ENCODE measurements at regions not wholly inside any gene's neighbourhood (a gene's known extent, or its start where the extent isn't known, plus 50 kb on each side); places are given as distances from the start of the nearest gene placed in this dataset.

DNA sequence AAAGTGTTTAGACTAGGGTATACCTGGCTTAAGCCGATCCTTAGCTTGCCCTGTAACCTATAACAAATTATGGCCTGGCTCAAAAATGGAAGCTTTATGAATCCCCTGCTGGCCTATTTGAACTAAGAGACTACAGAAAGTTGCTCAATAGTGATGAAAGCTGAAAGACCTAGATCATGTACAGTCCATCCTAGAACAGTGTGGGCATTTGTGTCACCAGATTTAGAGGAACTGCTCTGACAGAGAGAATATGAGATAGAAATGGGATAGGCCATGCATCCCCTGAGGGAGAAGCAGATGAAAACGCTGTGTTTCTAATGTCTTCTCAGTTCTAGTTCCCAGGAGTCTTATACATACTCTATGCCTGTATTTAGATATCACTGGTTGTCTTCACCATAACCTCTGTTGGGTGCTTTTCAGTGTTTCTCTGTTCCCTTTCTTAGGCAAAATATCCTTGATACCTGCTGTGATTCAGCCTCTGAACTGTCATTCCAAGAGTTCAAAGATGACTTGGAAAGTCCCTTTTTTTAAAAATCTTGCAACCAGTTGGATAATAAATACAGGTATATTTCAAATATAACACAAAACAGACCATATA is 246.9 kb upstream of the SLC39A10 start:
- Histone ChIP-seq H3K4me1 (ENCODE audit: insufficient read depth, low read length, poor library complexity, severe bottlenecking) (no peaks in the 10 kb centered on the region), H3K36me3 (ENCODE audit: insufficient read depth, low read length, poor library complexity, severe bottlenecking) (no peaks in the 10 kb centered on the region), H3K27me3 (replicated peaks; ENCODE audit: insufficient read depth, low read depth, low read length, poor library complexity) (no peaks in the 10 kb centered on the region), H3K9me3 (ENCODE audit: low read depth, low read length, poor library complexity, severe bottlenecking) (no peaks in the 10 kb centered on the region), H3K27ac (ENCODE audit: low read depth, low read length, poor library complexity, severe bottlenecking) (no peak overlapping the region), H3K4me3 (ENCODE audit: low read depth, low read length, poor library complexity, severe bottlenecking) (no peak overlapping the region)
- no peak for DNase-seq (ENCODE audit: low spot score)
- no TSS peak for BruUV-seq (replicated peaks)
- intact Hi-C loops (cut with micrococcal nuclease; ENCODE audit: unreplicated experiment): no loop called here
- POLR2A ChIA-PET (ENCODE audit: low non-redundant PET): no interaction called here
- CTCF ChIA-PET: no interaction called here
- TF ChIP-seq, protein P1, sequence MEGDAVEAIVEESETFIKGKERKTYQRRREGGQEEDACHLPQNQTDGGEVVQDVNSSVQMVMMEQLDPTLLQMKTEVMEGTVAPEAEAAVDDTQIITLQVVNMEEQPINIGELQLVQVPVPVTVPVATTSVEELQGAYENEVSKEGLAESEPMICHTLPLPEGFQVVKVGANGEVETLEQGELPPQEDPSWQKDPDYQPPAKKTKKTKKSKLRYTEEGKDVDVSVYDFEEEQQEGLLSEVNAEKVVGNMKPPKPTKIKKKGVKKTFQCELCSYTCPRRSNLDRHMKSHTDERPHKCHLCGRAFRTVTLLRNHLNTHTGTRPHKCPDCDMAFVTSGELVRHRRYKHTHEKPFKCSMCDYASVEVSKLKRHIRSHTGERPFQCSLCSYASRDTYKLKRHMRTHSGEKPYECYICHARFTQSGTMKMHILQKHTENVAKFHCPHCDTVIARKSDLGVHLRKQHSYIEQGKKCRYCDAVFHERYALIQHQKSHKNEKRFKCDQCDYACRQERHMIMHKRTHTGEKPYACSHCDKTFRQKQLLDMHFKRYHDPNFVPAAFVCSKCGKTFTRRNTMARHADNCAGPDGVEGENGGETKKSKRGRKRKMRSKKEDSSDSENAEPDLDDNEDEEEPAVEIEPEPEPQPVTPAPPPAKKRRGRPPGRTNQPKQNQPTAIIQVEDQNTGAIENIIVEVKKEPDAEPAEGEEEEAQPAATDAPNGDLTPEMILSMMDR (conservative IDR thresholded peaks at IDR 0.05; ENCODE audit: low read depth, low read length): no peak
- TF ChIP-seq EZH2 (IDR thresholded peaks at IDR 0.05; ENCODE audit: borderline replicate concordance, low read depth, low read length, poor library complexity, severe bottlenecking): no peak

DNA sequence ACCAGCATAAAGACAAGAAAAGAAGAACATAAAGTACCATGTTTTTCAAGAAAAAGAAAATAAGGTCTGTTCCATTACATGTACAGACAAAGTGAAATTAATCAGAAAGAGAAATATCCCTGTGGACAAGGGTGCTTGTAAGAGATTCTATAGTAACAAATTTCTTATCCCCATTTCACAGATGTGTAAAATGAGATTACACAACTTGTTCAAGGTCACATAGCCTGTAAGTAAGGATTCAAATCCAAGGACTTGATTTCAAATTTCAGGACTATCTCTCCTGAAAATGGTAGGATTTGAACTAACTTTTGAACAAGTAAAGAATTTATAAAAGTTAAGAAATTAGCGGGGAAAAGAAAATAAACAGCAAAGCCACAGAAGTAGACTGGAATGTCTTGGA is 248.2 kb upstream of the SLC39A10 start:
- BruUV-seq (replicated peaks): no TSS peak
- Histone ChIP-seq H3K27ac (ENCODE audit: low read depth, low read length, poor library complexity, severe bottlenecking) (no peak overlapping the region), H3K9me3 (ENCODE audit: low read depth, low read length, poor library complexity, severe bottlenecking) (no peaks in the 10 kb centered on the region), H3K27me3 (replicated peaks; ENCODE audit: insufficient read depth, low read depth, low read length, poor library complexity) (no peaks in the 10 kb centered on the region), H3K36me3 (ENCODE audit: insufficient read depth, low read length, poor library complexity, severe bottlenecking) (no peaks in the 10 kb centered on the region), H3K4me1 (ENCODE audit: insufficient read depth, low read length, poor library complexity, severe bottlenecking) (no peaks in the 10 kb centered on the region), H3K4me3 (ENCODE audit: low read depth, low read length, poor library complexity, severe bottlenecking) (no peak overlapping the region)
- intact Hi-C loops (cut with micrococcal nuclease; ENCODE audit: unreplicated experiment): loop anchor here (10.0 kb wide), 1 partner anchor 656 kb away; the partner anchor contains the start of gene DNAH7
- DNase-seq (ENCODE audit: low spot score): no peak
- TF ChIP-seq EZH2 (IDR thresholded peaks at IDR 0.05; ENCODE audit: borderline replicate concordance, low read depth, low read length, poor library complexity, severe bottlenecking): no peak
- TF ChIP-seq, protein P1 (conservative IDR thresholded peaks at IDR 0.05; ENCODE audit: low read depth, low read length): no peak
- POLR2A ChIA-PET (ENCODE audit: low non-redundant PET): no interaction called here
- CTCF ChIA-PET: no interaction called here

DNA sequence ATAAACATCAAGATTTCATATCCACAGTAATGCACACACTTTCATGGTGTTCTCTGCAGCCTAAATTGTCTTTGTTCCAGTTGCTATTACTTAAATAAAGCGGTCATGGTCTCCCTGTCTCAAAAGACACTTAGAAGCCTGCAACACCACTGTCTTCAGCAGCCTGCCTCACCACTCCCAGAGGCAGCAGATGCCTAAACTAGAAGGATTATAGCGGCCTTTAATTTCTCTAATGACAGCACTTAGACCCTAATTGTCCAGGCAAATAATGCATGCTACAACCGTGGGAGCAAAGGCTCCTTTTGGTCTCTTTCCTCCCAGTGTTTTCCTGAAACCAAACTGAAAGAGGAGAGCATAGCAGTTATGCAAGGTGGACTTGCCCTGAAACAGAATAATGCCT is 248.8 kb upstream of the SLC39A10 start:
- Histone ChIP-seq H3K9me3 (ENCODE audit: low read depth, low read length, poor library complexity, severe bottlenecking) (no peaks in the 10 kb centered on the region), H3K27ac (ENCODE audit: low read depth, low read length, poor library complexity, severe bottlenecking) (no peak overlapping the region), H3K36me3 (ENCODE audit: insufficient read depth, low read length, poor library complexity, severe bottlenecking) (no peaks in the 10 kb centered on the region), H3K4me1 (ENCODE audit: insufficient read depth, low read length, poor library complexity, severe bottlenecking) (no peaks in the 10 kb centered on the region), H3K4me3 (ENCODE audit: low read depth, low read length, poor library complexity, severe bottlenecking) (no peak overlapping the region), H3K27me3 (replicated peaks; ENCODE audit: insufficient read depth, low read depth, low read length, poor library complexity) (no peaks in the 10 kb centered on the region)
- CTCF ChIA-PET: no interaction called here
- TF ChIP-seq EZH2 (IDR thresholded peaks at IDR 0.05; ENCODE audit: borderline replicate concordance, low read depth, low read length, poor library complexity, severe bottlenecking): no peak
- TF ChIP-seq, protein P1 (conservative IDR thresholded peaks at IDR 0.05; ENCODE audit: low read depth, low read length): no peak
- DNase-seq (ENCODE audit: low spot score): no peak
- no TSS peak for BruUV-seq (replicated peaks)
- POLR2A ChIA-PET (ENCODE audit: low non-redundant PET): no interaction called here
- intact Hi-C loops (cut with micrococcal nuclease; ENCODE audit: unreplicated experiment): loop anchor here (10.0 kb wide), 1 partner anchor 657 kb away; the partner anchor contains the start of gene DNAH7
